CD14-positive monocyte (primary cell): ENCODE measurements at regions not wholly inside any gene's neighbourhood (a gene's known extent, or its start where the extent isn't known, plus 50 kb on each side); places are given as distances from the start of the nearest gene placed in this dataset.

Experiments
- DNase-seq, 3 donors: peaks; one replicate each; pipeline ENCODE4 v3.0.0-alpha.2; 2011 to 2022
- H2AFZ ChIP-seq: 2 replicates; pipeline ENCODE4 v1.6.0; 2012; ENCODE audit warnings: mild to moderate bottlenecking, low read depth, low read length, inconsistent platforms; ENCODE audit not compliant: insufficient read depth, poor library complexity, severe bottlenecking
- H3K27ac ChIP-seq, 2 donors: 1 replicate in 1 of 2; 2 replicates in 1 of 2; pipeline ENCODE4 v1.5.1; 2012 to 2013; ENCODE audit warnings: low read length in 2 of 2, control low read depth in 1 of 2, inconsistent platforms in 1 of 2, low read depth in 1 of 2, mild to moderate bottlenecking in 1 of 2
- H3K27me3 ChIP-seq, 2 donors: one replicate each; pipeline versions ENCODE4 v1.6.0 to v1.6.1; 2011 to 2013; ENCODE audit warnings: low read length in 2 of 2; ENCODE audit not compliant: control insufficient read depth in 2 of 2, insufficient read depth in 2 of 2
- H3K36me3 ChIP-seq, 2 donors: replicated peaks in 1 of 2; 1 replicate in 1 of 2; 2 replicates in 1 of 2; pipeline versions ENCODE4 v1.5.1 to v1.6.1; 2012 to 2013; ENCODE audit warnings: low read length in 2 of 2, control low read depth in 1 of 2, inconsistent platforms in 1 of 2, mild to moderate bottlenecking in 1 of 2; ENCODE audit not compliant: insufficient read depth in 2 of 2, control insufficient read depth in 1 of 2
- H3K4me1 ChIP-seq, 2 donors: 1 replicate in 1 of 2; 2 replicates in 1 of 2; pipeline versions ENCODE4 v1.5.1 to v1.6.1; 2012 to 2013; ENCODE audit warnings: low read length in 2 of 2, control low read depth in 1 of 2, inconsistent platforms in 1 of 2, mild to moderate bottlenecking in 1 of 2, moderate library complexity in 1 of 2; ENCODE audit not compliant: insufficient read depth in 2 of 2, control insufficient read depth in 1 of 2
- H3K4me2 ChIP-seq: replicated peaks from 2 replicates; pipeline ENCODE3; 2012; ENCODE audit warnings: low read length, moderate library complexity, mild to moderate bottlenecking; ENCODE audit not compliant: poor library complexity, severe bottlenecking; ENCODE audit errors: extremely low read depth
- H3K4me3 ChIP-seq, 3 experiments: fragments of 200-600 bp in 1 of 3; sonication (generic) in 1 of 3; replicated peaks in 1 of 3; 1 replicate in 2 of 3; 2 replicates in 1 of 3; pipeline ENCODE4 v1.5.1; 2011 to 2013; ENCODE audit warnings: low read length in 3 of 3, mild to moderate bottlenecking in 3 of 3, control low read depth in 2 of 3, low read depth in 2 of 3, inconsistent platforms in 1 of 3, moderate library complexity in 1 of 3
- H3K79me2 ChIP-seq: 2 replicates; pipeline ENCODE4 v1.6.0; 2012; ENCODE audit warnings: mild to moderate bottlenecking, control low read depth, inconsistent platforms, low read length, moderate library complexity; ENCODE audit not compliant: insufficient read depth
- H3K9ac ChIP-seq: 2 replicates; pipeline ENCODE4 v1.6.0; 2017; ENCODE audit warnings: low read length, mild to moderate bottlenecking; ENCODE audit not compliant: insufficient read depth, poor library complexity, severe bottlenecking
- H3K9me3 ChIP-seq, 2 donors: replicated peaks in 1 of 2; 1 replicate in 1 of 2; 2 replicates in 1 of 2; pipeline versions ENCODE4 v1.5.1 to v1.6.1; 2012 to 2013; ENCODE audit warnings: low read length in 2 of 2, control low read depth in 1 of 2; ENCODE audit not compliant: control insufficient read depth in 1 of 2, insufficient read depth in 1 of 2
- H4K20me1 ChIP-seq: 2 replicates; pipeline ENCODE4 v1.6.0; 2012; ENCODE audit warnings: mild to moderate bottlenecking, low read length, control low read depth, moderate library complexity; ENCODE audit not compliant: insufficient read depth
- H3K27ac Mint-ChIP-seq, 7 donors: one replicate each; pipeline ENCODE4 v1.8.0; 2020; ENCODE audit warnings: mild to moderate bottlenecking in 7 of 7, mixed read lengths in 7 of 7, moderate library complexity in 6 of 7, inconsistent platforms in 2 of 7
- H3K27me3 Mint-ChIP-seq, 3 donors: one replicate each; pipeline ENCODE4 v1.8.0; 2021 to 2022; ENCODE audit warnings: low read depth in 3 of 3, mild to moderate bottlenecking in 3 of 3, mixed read lengths in 3 of 3, moderate library complexity in 3 of 3, inconsistent platforms in 1 of 3
- H3K36me3 Mint-ChIP-seq, 2 donors: one replicate each; pipeline ENCODE4 v1.8.0; 2020; ENCODE audit warnings: mixed read lengths in 2 of 2, inconsistent platforms in 1 of 2, mild to moderate bottlenecking in 1 of 2
- H3K4me1 Mint-ChIP-seq: one replicate; pipeline ENCODE4 v1.8.0; 2020; ENCODE audit warnings: mild to moderate bottlenecking, mixed read lengths
- H3K4me3 Mint-ChIP-seq, 2 donors: one replicate each; pipeline ENCODE4 v1.8.0; 2020; ENCODE audit warnings: mild to moderate bottlenecking in 2 of 2, mixed read lengths in 2 of 2, moderate library complexity in 1 of 2
- H3K9me3 Mint-ChIP-seq, 7 donors: one replicate each; pipeline ENCODE4 v1.8.0; 2020 to 2022; ENCODE audit warnings: mixed read lengths in 7 of 7, mild to moderate bottlenecking in 6 of 7, moderate library complexity in 6 of 7, inconsistent platforms in 2 of 7
- WGBS: methylation state at CpG from one replicate; pipeline ENCODE4 v1.1.5; 2013; ENCODE audit warnings: missing lambda C conversion rate; ENCODE audit not compliant: insufficient coverage; 5-methylcytosine and 5-hydroxymethylcytosine counted together
- intact Hi-C, 2 donors: fragments of 100-400 bp; cut with micrococcal nuclease; formaldehyde crosslinking; loops; one replicate each; pipeline versions ENCODE4 v1.15.0 to v1.15.1; 2023
- TF ChIP-seq, protein P1 (sequence below): fragments of 200-600 bp; IDR thresholded peaks from one replicate; pipeline ENCODE4 v1.8.0; 2022; ENCODE audit warnings: antibody characterized with exemption, mild to moderate bottlenecking

GRCh38 chr16:75924397-75924796 is 198.1 kb upstream of the CPHXL start:
- Histone ChIP-seq H2AFZ (no peak overlapping the region), H3K4me2 (no peak overlapping the region), H3K9ac (no peak overlapping the region), H3K9me3 (peaks cover 3 to 5% of the 10 kb centered on the region in 2 donors), H3K27me3 (no peaks in the 10 kb centered on the region), H4K20me1 (no peaks in the 10 kb centered on the region), H3K4me1 (no peaks in the 10 kb centered on the region), H3K79me2 (no peaks in the 10 kb centered on the region), H3K36me3 (no peaks in the 10 kb centered on the region), H3K27ac (no peak overlapping the region), H3K4me3 (no peak overlapping the region)
- TF ChIP-seq, protein P1, sequence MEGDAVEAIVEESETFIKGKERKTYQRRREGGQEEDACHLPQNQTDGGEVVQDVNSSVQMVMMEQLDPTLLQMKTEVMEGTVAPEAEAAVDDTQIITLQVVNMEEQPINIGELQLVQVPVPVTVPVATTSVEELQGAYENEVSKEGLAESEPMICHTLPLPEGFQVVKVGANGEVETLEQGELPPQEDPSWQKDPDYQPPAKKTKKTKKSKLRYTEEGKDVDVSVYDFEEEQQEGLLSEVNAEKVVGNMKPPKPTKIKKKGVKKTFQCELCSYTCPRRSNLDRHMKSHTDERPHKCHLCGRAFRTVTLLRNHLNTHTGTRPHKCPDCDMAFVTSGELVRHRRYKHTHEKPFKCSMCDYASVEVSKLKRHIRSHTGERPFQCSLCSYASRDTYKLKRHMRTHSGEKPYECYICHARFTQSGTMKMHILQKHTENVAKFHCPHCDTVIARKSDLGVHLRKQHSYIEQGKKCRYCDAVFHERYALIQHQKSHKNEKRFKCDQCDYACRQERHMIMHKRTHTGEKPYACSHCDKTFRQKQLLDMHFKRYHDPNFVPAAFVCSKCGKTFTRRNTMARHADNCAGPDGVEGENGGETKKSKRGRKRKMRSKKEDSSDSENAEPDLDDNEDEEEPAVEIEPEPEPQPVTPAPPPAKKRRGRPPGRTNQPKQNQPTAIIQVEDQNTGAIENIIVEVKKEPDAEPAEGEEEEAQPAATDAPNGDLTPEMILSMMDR = no peak
- no peaks in the 10 kb centered on the region for H3K27me3 Mint-ChIP-seq
- WGBS = 93% methylated on average over 2 of the region's 3 CpGs
- no peak overlapping the region for H3K27ac Mint-ChIP-seq
- H3K9me3 Mint-ChIP-seq = peaks cover 0 to 9% (median 0%) of the 10 kb centered on the region in 7 donors
- intact Hi-C loops = no loop called here
- no peak overlapping the region for H3K4me3 Mint-ChIP-seq
- H3K4me1 Mint-ChIP-seq = no peaks in the 10 kb centered on the region
- no peaks in the 10 kb centered on the region for H3K36me3 Mint-ChIP-seq
- DNase-seq = no peak

DNA sequence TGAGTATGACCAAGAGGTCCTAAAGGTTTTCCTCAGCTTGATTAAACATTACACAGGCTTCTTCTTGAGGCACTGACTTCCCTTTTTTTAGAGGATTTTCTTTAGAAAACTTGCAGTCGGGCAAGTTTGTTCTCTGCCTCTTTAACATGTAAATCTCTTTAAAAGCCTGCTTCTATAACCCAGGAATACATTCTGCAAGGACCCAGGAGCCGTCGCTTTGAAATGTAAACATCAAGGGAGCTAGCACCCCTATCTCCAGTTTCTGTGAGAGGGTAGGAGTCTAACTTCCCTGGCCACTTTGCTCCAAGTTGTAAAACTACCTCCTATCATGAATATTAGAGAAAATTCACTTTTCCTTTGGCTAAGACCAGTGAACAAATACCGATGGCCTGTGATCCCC is 201.5 kb upstream of the CPHXL start:
- WGBS = 20% methylated on average over 1 of the region's 4 CpGs
- TF ChIP-seq, protein P1 = no peak
- H3K9me3 ChIP-seq = peaks cover 3 to 5% of the 10 kb centered on the region in 2 donors
- H3K4me2 ChIP-seq = no peak overlapping the region
- Mint-ChIP-seq H3K4me3 (no peak overlapping the region), H3K4me1 (no peaks in the 10 kb centered on the region), H3K9me3 (peaks cover 0 to 5% (median 1%) of the 10 kb centered on the region in 7 donors), H3K27ac (no peak overlapping the region), H3K27me3 (no peaks in the 10 kb centered on the region), H3K36me3 (no peaks in the 10 kb centered on the region)
- intact Hi-C loops = no loop called here
- H3K79me2 ChIP-seq = no peaks in the 10 kb centered on the region
- H4K20me1 ChIP-seq = no peaks in the 10 kb centered on the region
- DNase-seq = no peak
- no peak overlapping the region for H3K4me3 ChIP-seq
- H3K27me3 ChIP-seq = no peaks in the 10 kb centered on the region
- no peak overlapping the region for H3K9ac ChIP-seq
- H3K36me3 ChIP-seq = no peaks in the 10 kb centered on the region
- no peak overlapping the region for H3K27ac ChIP-seq
- H3K4me1 ChIP-seq = no peaks in the 10 kb centered on the region
- H2AFZ ChIP-seq = no peak overlapping the region
